HAP-1 (cell line): ENCODE measurements at regions not wholly inside any gene's neighbourhood (a gene's known extent, or its start where the extent isn't known, plus 50 kb on each side); places are given as distances from the start of the nearest gene placed in this dataset.

ENCODE experiments used
- DNase-seq, 2 experiments: peaks; one replicate each; pipeline ENCODE4 v3.0.0-alpha.2; 2016 to 2020; ENCODE audit warnings: low spot score in 2 of 2
- H3K27me3 ChIP-seq: fragments of 250-450 bp; sonication (Bioruptor Pico); 2 replicates; pipeline ENCODE4 v1.5.1; 2020; ENCODE audit warnings: low read depth, mild to moderate bottlenecking, moderate library complexity
- H3K36me3 ChIP-seq: fragments of 250-450 bp; sonication (Bioruptor Pico); replicated peaks from 2 replicates; pipeline ENCODE4 v1.5.1; 2020; ENCODE audit warnings: mild to moderate bottlenecking
- H3K4me1 ChIP-seq: fragments of 250-450 bp; sonication (Bioruptor Pico); 2 replicates; pipeline ENCODE4 v1.5.1; 2020; ENCODE audit warnings: mild to moderate bottlenecking
- H3K4me3 ChIP-seq: fragments of 250-450 bp; sonication (Bioruptor Pico); 2 replicates; pipeline ENCODE4 v1.5.1; 2020; ENCODE audit warnings: mild to moderate bottlenecking, moderate library complexity
- H3K9me3 ChIP-seq: fragments of 250-450 bp; sonication (Bioruptor Pico); 2 replicates; pipeline ENCODE4 v1.5.1; 2020; ENCODE audit warnings: mild to moderate bottlenecking, moderate library complexity
- in situ Hi-C: fragments of 300-500 bp; cut with MboI; formaldehyde crosslinking; loops from 3 replicates; pipeline ENCODE4 v1.14.3; 2020; ENCODE audit warnings: low sequenced_read_pairs, inconsistent platforms, mixed read lengths

DNA sequence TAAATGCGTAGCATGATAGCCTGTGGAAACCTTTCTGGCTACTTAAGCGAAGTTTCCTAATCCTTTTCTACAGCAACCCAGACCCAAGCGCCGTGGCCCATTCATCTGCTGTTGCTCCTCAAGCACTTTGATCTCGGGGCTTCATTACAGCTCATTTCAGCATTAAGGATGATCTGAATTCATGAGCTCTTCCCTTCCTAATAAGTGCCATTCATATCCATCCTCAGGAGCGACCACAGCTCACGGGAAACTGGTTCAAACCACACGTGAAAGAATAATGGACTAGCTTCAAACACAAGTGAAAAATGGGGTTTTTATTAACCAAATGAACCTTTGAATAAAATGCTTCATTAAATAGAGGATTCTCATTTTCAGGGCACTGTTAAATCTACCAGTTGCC is 202.6 kb upstream of the LEF1 start:
- in situ Hi-C loops = no loop called here
- DNase-seq = no peak
- Histone ChIP-seq H3K27me3 (no peaks in the 10 kb centered on the region), H3K36me3 (no peaks in the 10 kb centered on the region), H3K9me3 (no peaks in the 10 kb centered on the region), H3K4me1 (peaks cover 18% of the 10 kb centered on the region), H3K4me3 (no peak overlapping the region)

DNA sequence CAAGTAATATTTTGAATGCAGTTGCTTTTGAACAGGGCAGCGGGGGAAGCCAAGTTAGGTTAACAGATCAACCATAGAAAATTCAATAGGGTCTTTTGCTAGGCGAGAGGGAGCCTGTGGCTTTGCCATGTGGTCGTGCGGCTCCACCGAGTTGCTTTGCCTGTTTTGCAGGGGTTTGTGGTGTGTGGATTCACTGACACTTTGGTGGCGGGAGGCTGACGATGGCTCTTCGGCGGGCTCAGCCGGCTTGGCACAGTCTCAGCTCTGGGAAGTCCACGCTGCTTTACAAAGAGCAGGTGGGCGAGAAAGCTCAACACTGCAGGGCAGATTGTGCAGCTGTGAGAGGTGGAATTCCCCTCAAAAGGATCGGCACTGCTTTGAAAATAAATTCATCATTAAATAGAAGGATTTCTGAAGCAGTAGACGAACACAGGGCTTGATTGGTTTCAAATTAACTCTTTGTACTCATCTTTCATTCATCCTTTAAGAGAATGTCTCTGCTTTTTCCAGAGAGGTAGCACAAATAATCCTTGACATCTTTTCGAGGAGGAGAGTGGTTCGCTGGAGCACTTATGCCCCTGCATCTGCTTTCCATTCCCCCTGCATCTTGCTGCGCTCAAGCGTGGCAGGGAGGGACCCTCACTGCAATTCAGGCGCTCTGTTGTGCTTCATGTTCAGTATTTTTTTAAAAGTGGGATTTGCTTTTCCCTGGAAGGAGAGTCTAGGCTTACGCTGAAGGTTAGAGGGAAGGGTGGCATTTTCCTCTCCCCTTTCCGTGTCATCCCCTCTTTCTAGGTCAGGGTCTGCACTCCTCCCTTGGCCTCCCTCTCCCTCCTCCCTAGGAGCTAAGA is 201.8 kb upstream of the LEF1 start:
- in situ Hi-C loops = no loop called here
- Histone ChIP-seq H3K4me3 (no peak overlapping the region), H3K4me1 (peaks cover 21% of the 10 kb centered on the region), H3K9me3 (no peaks in the 10 kb centered on the region), H3K36me3 (no peaks in the 10 kb centered on the region), H3K27me3 (no peaks in the 10 kb centered on the region)
- no peak for DNase-seq

DNA sequence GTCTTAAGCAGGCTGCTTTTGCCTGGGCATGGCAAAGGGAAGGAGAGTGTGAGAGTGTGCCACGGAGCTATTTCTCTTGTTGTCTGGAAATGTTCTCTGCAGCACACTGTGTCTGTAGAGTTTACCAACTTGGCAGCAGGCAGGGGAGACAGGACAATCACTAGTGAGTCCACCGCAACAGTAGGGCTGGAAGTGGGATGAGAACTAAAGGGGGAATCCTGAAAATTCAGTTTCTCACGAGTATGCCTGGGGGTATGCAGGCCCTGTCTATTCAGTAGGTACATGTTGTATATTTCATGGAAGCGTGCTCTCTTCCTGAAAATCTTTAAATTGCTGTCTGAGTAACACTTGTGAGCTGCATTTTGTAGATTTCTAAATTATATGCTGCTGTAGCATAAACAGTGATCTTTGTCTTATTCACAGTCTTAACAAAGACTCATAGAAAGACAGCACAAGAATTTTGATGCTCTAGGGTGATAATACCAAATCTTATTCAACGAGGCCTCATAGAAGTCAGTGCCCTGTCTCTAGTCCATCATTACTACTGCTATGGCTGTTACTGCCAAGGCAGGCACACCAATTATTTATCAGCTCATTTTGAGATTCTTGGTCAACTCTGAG is 200.4 kb upstream of the LEF1 start:
- in situ Hi-C loops = no loop called here
- Histone ChIP-seq H3K27me3 (no peaks in the 10 kb centered on the region), H3K9me3 (no peaks in the 10 kb centered on the region), H3K36me3 (no peaks in the 10 kb centered on the region), H3K4me3 (no peak overlapping the region), H3K4me1 (peaks cover 23% of the 10 kb centered on the region)
- DNase-seq = no peak

DNA sequence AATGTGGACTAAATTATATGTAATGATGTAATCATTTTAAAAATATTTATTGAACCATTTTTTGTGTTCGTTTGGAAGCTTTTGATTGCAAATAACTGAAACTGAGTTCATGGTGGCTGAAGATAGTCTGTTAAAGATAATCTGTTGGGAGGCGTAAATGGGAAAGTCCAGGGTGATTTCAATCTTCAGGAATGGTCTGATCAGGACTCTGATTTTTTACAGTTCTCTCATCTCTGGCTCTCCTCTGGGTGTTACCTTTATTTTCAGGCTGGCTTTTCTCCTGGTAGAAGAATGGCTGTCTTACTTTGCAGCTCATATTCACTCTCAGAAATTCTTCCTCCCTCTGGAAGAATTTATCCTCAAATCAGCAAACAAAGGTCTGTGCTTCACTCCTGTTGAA is 199.0 kb upstream of the LEF1 start:
- in situ Hi-C loops = no loop called here

DNA sequence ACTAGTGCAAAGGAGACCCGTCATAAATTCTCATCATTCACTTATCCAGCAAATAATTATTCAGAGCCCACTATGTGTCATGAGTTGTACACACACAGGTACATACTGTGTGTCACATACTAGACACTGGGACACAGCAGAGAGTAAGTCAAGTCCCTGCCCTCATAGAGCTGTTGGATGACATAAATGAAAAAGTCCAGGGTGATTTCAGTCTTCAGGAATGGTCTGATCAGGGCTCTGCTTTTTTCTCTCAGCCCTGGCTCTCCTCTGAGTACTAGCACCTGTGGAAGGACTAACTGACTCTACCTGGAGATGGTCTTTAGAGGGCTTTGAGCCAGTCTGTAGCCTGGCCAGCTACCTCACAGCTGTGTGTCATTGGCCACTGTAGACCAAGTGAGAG is 198.0 kb upstream of the LEF1 start:
- Histone ChIP-seq H3K36me3 (no peaks in the 10 kb centered on the region), H3K27me3 (no peaks in the 10 kb centered on the region), H3K4me1 (peaks cover 23% of the 10 kb centered on the region), H3K9me3 (no peaks in the 10 kb centered on the region), H3K4me3 (no peak overlapping the region)
- DNase-seq = no peak
- in situ Hi-C loops = no loop called here

More for the DNA sequence above, 199.0 kb upstream of the LEF1 start:
- H3K27me3 ChIP-seq = no peaks in the 10 kb centered on the region
- DNase-seq = no peak
- no peaks in the 10 kb centered on the region for H3K9me3 ChIP-seq
- H3K4me3 ChIP-seq = no peak overlapping the region
- H3K4me1 ChIP-seq = peaks cover 23% of the 10 kb centered on the region
- H3K36me3 ChIP-seq = no peaks in the 10 kb centered on the region

DNA sequence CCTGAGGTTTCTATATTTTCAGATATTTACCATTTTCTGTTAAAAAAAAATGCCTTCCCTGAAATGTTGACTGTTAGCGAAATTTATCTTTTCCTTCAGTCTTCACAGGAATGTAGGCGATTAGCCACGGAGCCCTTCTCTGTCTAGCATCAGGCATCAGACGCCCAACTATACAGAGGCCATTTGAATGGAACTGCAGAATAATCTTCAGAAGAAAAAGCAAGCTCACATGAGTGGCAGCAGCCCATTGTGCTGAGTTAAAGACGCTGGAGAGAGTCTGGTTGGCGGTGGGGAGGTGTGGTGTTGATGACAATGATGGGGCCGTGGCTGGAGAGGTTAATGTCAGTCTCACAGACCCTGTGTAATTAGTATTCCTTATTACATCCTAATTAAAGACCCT is 196.8 kb upstream of the LEF1 start:
- Histone ChIP-seq H3K4me1 (peaks cover 21% of the 10 kb centered on the region), H3K4me3 (no peak overlapping the region), H3K27me3 (no peaks in the 10 kb centered on the region), H3K36me3 (no peaks in the 10 kb centered on the region), H3K9me3 (no peaks in the 10 kb centered on the region)
- DNase-seq = peak; percentile 53 to 57
- in situ Hi-C loops = no loop called here

DNA sequence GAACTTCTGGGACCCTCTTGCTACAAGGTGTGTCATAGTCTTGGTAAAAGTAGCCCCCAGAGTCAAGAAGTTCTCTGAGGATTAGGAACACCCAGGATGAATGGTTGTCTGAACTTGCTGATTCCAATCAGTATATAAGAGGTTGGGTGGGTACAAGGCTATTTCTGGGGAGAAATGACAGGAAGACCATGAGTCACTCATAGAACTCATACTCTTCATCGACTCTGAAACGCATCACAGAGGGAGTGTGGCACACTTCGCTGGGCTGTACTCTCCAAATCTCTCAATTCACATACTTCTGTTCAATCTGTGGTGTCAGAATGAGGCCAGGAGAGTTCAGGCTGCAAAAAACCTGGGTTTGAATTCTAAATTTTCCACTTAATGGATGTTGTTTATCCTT is 193.2 kb upstream of the LEF1 start:
- Histone ChIP-seq H3K36me3 (no peaks in the 10 kb centered on the region), H3K27me3 (no peaks in the 10 kb centered on the region), H3K9me3 (no peaks in the 10 kb centered on the region), H3K4me3 (no peak overlapping the region), H3K4me1 (peaks cover 11% of the 10 kb centered on the region)
- in situ Hi-C loops = no loop called here
- no peak for DNase-seq

DNA sequence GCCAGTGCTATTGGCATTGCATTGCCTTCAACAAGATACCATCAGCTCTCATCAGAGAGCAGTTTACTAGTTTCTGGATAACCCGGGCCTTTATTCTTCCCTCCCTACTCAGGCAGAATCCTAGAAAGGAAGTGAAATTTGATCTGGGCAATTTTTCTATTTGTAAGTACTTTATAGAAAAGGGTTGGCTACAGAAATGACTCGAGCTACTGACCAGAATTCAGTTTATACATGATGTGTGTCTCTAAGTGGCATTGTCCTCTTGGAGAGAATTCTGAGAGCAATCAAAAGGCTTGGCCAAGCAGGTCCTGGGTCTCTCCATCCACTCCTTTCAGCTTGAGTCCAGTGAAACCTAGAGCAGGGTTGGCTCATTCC is 192.7 kb upstream of the LEF1 start:
- Histone ChIP-seq H3K4me3 (no peak overlapping the region), H3K27me3 (no peaks in the 10 kb centered on the region), H3K9me3 (no peaks in the 10 kb centered on the region), H3K4me1 (peaks cover 11% of the 10 kb centered on the region), H3K36me3 (no peaks in the 10 kb centered on the region)
- DNase-seq = no peak
- in situ Hi-C loops = no loop called here

DNA sequence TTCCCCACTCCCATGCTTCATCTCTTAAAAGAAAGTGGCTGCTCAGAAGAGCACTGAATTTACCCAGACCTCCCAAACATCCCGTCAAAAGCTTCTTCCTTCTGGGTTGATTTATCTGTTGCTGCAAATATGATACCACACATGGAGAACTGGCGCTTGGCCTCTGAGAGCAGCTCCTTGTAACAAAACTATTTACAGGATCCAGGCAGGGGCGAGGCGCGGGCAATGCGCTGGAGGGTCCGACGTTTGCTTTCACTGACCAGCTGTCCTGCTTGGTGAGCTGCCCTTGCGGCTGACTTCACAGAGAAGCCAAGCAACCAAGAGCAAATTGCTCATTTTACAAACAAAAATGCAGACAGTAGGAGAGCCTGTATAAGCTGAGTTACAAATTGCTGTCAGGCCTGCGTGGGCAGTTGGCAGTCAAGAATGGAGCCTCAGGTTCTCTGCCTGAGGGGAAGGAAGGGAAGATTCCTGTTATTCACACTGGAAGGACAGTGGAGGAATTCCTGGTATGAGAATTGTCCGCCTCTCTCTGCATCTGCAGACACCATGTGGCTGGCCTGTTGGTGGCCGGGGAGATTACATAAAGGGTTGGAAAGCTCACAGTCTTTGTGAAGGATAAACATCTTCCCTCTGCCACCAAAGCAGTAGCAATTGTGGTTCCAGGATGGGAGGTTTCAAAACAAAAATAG is 192.2 kb upstream of the LEF1 start:
- no peaks in the 10 kb centered on the region for H3K36me3 ChIP-seq
- DNase-seq = peak in 1 of 2 experiments; percentile 29
- H3K4me1 ChIP-seq = peaks cover 11% of the 10 kb centered on the region
- in situ Hi-C loops = no loop called here
- H3K9me3 ChIP-seq = no peaks in the 10 kb centered on the region
- H3K4me3 ChIP-seq = no peak overlapping the region
- no peaks in the 10 kb centered on the region for H3K27me3 ChIP-seq

DNA sequence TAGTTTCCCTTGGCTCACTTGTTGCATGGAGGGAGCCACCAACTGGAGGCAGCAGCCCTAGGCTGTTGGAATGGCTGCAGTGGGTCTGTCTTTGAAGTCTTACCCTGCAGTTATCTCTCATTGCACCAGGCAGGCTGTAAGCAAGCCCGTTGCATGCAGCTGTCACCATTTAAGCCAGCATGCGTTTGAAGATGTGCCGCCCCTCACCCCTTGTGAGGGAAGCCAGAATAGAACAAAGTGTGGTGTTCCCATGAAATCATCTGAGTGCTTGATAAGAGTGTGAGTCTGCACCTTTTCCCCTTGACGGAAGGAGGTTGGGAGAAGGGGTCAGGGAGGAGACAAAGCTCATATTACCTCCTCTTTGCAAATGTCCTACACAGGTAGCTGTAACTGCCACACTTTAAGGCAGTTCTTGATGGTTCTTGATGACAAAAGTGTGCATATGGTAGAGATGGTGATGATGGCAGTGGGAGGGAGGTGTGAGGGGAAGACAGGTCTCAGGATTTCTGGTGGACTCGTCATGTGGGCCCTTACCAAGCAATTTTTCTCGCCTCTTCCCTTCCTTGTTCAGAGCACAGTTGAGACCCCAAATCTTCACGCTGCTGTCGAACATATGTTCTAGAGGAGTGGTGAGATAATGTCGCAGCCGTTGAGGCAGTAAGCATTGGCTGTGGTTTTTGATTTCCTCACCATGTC is 191.4 kb upstream of the LEF1 start:
- H3K36me3 ChIP-seq = no peaks in the 10 kb centered on the region

DNA sequence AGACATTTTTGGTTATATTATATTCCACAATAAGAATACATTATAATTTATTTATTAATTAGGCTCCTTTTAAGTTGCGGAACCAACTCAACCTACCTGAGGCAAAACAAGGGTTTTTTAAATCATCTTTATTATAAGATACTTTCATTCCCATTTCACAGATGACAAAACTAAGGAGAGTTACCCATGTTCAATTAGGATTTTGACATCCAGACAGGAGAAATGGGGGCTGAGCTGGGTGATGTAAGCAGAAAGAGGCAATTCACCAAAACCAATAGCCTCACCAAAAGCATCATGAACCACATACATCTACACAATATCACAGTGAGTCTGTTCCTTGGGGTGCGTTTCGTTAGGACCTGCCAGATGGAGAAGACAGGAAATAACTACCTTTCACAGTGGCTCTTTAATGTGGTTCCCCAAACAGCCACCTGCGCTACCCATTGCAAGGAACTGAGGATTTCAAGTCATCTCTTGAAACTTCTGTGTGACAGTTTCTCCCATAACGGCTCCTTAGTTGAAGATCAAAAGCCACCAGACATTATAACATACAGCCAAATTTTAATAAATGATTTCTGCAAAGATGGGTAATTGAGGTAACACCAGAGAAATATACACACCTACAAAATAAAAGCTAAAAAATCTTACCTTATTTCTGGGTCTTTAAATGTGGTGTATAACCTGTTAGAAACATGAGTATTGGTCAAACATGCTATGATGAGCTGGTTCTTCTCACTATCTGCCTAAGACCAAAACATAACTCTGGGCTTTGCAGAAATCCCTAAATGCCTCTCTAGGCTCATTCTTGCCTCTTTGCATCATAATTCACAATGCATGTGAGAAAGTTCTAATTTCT is 190.6 kb upstream of the LEF1 start:
- in situ Hi-C loops = no loop called here
- Histone ChIP-seq H3K27me3 (no peaks in the 10 kb centered on the region), H3K4me3 (no peak overlapping the region), H3K4me1 (peaks cover 6% of the 10 kb centered on the region; the same call in 1 of the 2 replicates), H3K9me3 (no peaks in the 10 kb centered on the region), H3K36me3 (no peaks in the 10 kb centered on the region)
- no peak for DNase-seq

More for the DNA sequence above, 191.4 kb upstream of the LEF1 start:
- H3K27me3 ChIP-seq = no peaks in the 10 kb centered on the region
- no peaks in the 10 kb centered on the region for H3K9me3 ChIP-seq
- in situ Hi-C loops = no loop called here
- no peak overlapping the region for H3K4me3 ChIP-seq
- DNase-seq = no peak
- H3K4me1 ChIP-seq = peaks cover 6% of the 10 kb centered on the region; the same call in 1 of the 2 replicates

DNA sequence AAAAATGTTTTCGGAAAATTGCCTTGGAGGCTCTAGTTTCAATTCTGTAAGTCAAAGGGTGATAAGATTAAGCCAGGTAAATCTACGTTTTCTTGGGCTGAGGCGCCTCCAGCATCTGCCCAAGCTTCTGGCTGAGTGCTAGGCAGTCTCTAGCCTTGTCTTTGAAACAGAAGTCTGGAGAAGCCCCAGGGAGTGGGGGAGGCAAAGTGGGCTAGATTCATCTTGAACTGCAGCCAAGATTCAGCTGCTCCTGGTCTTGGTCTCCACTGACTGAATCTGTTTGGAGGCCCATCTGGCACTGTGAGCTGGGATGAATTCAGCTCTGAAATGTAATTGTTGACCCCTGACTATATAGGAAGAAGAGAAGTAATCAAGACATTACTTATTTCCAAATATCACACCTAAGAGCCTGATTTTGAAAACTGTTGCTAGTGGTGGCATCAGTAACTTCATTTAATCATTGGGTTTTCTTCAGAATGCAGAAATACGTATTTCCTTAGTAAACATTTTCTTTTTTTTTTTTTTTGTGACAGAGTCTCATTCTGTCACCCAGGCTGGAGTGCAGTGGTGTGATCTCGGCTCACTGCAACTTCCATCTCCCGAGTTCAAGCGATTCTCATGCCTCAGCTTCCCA is 187.3 kb upstream of the LEF1 start:
- Histone ChIP-seq H3K36me3 (no peaks in the 10 kb centered on the region), H3K4me3 (no peak overlapping the region)
- in situ Hi-C loops = no loop called here

More for the DNA sequence above, 187.3 kb upstream of the LEF1 start:
- DNase-seq = no peak
- peaks cover 10% of the 10 kb centered on the region for H3K4me1 ChIP-seq
- no peaks in the 10 kb centered on the region for H3K9me3 ChIP-seq
- no peaks in the 10 kb centered on the region for H3K27me3 ChIP-seq
